ENCODE measurements at regions not wholly inside any gene's neighbourhood (a gene's known extent, or its start where the extent isn't known, plus 50 kb on each side); places are given as distances from the start of the nearest gene placed in this dataset.

- TF ChIP-seq REST (IDR thresholded peaks at IDR 0.05; ENCODE audit: low read depth): no peak
- TF ChIP-seq ZBTB7A (IDR thresholded peaks at IDR 0.05; ENCODE audit: low read depth): no peak
- no peak for TF ChIP-seq MAX (IDR thresholded peaks at IDR 0.05)
- no peak for TF ChIP-seq EP300 (IDR thresholded peaks at IDR 0.05; ENCODE audit: borderline replicate concordance)
- no peak for TF ChIP-seq CREB1 (IDR thresholded peaks at IDR 0.05; ENCODE audit: low read depth)
- TF ChIP-seq TAF1 (IDR thresholded peaks at IDR 0.05; ENCODE audit: low read depth): no peak
- no peak for TF ChIP-seq CEBPB (IDR thresholded peaks at IDR 0.05)
- TF ChIP-seq FOXM1 (IDR thresholded peaks at IDR 0.05; ENCODE audit: borderline replicate concordance, low read depth): no peak
- TF ChIP-seq NFIC (IDR thresholded peaks at IDR 0.05): no peak
- TF ChIP-seq RAD21 (IDR thresholded peaks at IDR 0.05; ENCODE audit: low read depth): no peak
- no peak for TF ChIP-seq TCF12 (IDR thresholded peaks at IDR 0.05; ENCODE audit: low read depth)
- no peak for TF ChIP-seq EGR1 (IDR thresholded peaks at IDR 0.05)
Observed at GRCh38 chr19:29120466-29120865, 92.5 kb downstream of the UQCRFS1 start.

Measured in Ishikawa (cell line).